Fibroblast of pulmonary artery (primary cell): ENCODE measurements at regions not wholly inside any gene's neighbourhood (a gene's known extent, or its start where the extent isn't known, plus 50 kb on each side); places are given as distances from the start of the nearest gene placed in this dataset.
A peak's percentile ranks its signal among the peaks of the same experiment; 100 is the strongest.

Experiments
- DNase-seq: peaks from one replicate; pipeline ENCODE4 v3.0.0-alpha.2; 2010; ENCODE audit warnings: low read depth
- H3K4me3 ChIP-seq: replicated peaks from 2 replicates; pipeline ENCODE4 v1.5.1; 2011; ENCODE audit warnings: low read depth, mild to moderate bottlenecking, control low read depth, low read length, moderate library complexity
- TF ChIP-seq, protein P1 (sequence below): IDR thresholded peaks from 2 replicates; pipeline ENCODE4 v1.5.1; 2011; ENCODE audit warnings: mild to moderate bottlenecking, control low read depth, low read length, inconsistent platforms; ENCODE audit errors: missing control alignments

DNA sequence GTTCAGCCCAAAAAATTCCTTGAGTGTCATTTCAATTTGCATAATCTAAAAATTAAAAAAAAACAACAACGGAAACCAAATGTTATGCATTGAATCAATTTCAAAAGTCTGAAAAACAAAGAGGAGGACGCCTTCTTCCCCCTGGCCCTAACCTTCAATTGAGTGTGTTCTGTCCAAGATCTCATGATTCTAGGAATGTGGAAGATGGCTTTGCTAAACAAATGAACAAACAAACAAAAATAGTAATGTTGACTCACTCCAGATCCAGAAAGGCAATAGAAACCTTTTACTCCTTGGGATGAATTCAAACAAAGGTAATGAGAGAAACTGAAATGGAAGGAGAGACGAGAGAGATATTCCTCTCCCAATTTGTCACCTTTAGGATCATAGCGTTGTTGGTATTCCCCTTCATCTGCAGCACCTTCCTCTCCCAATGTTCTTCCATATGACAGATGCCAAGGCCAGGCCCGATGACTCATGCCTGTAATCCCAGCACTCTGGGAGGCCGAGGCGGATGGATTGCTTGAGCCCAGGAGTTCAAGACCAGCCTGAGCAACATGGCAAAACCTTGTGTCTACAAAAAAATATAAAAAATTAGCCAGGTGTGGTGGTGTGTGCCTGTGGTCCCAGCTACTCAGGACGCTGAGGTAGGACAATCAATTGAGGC lies 109.2 kb upstream of the ADGRF1 start:
- no peak overlapping the region for H3K4me3 ChIP-seq
- DNase-seq: no peak
- TF ChIP-seq, protein P1, sequence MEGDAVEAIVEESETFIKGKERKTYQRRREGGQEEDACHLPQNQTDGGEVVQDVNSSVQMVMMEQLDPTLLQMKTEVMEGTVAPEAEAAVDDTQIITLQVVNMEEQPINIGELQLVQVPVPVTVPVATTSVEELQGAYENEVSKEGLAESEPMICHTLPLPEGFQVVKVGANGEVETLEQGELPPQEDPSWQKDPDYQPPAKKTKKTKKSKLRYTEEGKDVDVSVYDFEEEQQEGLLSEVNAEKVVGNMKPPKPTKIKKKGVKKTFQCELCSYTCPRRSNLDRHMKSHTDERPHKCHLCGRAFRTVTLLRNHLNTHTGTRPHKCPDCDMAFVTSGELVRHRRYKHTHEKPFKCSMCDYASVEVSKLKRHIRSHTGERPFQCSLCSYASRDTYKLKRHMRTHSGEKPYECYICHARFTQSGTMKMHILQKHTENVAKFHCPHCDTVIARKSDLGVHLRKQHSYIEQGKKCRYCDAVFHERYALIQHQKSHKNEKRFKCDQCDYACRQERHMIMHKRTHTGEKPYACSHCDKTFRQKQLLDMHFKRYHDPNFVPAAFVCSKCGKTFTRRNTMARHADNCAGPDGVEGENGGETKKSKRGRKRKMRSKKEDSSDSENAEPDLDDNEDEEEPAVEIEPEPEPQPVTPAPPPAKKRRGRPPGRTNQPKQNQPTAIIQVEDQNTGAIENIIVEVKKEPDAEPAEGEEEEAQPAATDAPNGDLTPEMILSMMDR: no peak

DNA sequence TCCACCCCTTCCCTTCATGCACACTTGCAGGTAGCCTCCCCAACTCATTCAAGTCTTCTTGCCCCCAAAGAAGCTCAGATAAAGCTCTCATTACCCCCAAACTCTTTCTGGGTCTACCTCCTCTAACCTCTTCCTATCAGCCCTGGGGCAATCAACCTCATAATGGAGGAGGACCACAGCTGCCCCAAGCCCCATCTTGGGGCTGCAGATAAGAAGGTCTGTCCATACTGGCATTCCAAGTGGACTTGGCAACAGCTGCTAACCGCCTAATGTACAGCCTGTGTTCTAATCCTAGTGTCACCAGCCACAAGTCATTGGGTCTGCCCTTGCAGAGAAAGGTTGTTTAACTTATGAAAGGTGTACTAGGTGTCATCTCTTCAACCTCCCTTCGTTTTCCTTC lies 107.4 kb upstream of the ADGRF1 start:
- DNase-seq: no peak
- H3K4me3 ChIP-seq: no peak overlapping the region
- TF ChIP-seq, protein P1: no peak

DNA sequence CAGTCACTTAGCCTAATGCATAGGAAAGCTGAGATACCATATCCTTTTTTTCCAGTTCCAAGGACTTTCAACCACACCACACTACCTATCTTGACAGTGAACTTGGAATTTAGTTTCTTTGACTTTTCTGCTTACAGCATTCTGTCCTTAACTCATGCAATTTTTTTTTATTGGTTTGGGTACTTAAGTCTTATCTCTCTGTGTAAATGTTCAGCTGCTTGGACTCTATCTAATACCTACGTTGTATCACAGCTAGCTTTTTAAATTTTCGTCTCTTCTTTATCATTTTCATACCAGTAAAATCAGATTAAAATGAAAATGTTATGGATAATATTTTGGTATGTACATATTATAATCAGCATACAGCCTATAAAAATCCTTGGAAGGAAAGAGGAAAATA lies 106.9 kb upstream of the ADGRF1 start:
- TF ChIP-seq, protein P1: no peak
- H3K4me3 ChIP-seq: no peak overlapping the region
- no peak for DNase-seq

DNA sequence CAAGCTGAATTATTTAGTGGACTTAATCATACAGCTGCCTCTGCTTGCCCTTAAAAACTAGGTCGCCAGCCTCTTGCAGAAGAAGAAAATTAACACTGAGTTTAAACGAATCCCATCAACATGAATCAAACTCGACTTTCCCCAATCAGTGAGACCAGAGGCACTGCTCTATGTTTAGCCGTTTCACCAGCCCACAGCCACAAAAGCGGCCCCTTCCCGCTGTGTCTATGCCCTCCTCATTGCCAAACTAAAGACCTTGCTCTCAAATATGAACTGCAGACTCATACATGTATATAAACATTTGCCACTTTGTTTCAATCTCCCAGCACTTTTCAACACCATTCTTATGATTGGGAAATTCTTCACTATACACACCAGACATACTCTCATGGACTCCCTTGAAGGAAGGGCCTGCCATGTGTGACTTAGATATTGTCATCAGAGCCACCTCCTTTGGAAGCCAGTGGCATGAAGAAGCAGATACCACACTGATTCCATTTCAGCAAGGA lies 105.8 kb upstream of the ADGRF1 start:
- TF ChIP-seq, protein P1: no peak
- peak; percentile 29 for DNase-seq
- no peak overlapping the region for H3K4me3 ChIP-seq

DNA sequence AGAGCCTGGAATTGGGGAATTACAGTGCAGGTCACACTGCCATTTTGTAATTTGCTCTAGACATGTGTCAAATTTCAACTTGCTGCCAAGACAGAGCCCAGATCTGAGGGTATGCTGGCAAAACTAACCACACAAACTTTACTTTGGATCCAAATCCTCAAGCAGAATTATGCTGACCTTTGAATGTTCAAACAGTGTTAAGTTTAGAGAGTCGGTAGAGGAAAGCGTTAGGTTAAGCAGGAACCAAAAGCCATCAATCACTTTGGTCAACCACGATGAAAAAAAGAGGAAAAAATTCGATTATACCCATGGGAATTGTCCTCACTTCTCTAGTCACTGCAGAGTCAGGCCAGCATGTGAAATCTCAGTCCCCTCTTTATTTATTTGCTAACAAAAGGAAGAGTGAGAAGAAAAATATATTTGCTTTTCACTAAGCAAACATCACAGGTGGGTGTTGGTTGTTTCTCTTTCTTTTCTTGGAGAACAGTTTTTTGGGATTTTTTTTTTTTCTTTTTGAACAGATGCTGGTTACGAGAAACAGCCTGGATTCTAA lies 105.1 kb upstream of the ADGRF1 start:
- DNase-seq: no peak
- H3K4me3 ChIP-seq: no peak overlapping the region
- TF ChIP-seq, protein P1: no peak

DNA sequence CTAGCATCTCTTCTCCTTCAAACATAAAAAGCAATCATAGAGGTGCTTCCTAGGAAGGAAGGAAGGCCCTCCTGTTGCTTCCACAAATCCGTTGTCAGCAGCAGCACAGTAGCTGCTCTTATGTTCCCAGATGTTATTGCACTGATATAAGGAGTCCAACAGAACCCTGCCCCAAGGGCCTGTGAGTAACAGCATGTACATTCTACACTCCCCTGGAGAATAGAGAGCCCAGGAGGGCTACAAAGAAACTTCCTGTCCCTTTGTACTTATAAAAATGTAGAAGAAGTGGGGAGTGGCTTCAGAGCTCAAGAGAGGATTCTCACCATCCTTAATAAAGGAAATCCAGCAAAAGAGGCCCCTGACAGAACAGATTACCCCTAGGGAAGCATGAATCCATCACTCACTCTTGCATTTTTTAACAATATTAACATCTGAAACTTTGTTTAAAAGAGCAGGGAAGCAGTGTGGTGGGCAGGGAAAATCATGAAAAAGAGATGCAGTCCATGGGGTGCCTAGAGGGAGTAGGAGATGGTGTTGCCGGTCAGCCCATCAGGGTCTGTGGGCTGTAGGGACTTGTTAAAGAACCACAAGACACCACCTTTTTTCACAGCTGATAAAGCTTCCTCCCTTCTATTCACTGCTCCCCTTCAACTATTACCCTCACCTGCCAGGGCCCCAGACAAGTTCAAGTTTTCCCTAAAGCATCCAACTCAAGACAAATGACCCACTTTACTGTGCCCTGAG lies 104.5 kb upstream of the ADGRF1 start:
- DNase-seq: peak; percentile 72
- H3K4me3 ChIP-seq: no peak overlapping the region
- TF ChIP-seq, protein P1: no peak
